SK-N-SH (cell line): ENCODE measurements at regions not wholly inside any gene's neighbourhood (a gene's known extent, or its start where the extent isn't known, plus 50 kb on each side); places are given as distances from the start of the nearest gene placed in this dataset.

Experiments
- FOXJ3 ChIP-seq: sonication (generic); formaldehyde crosslinking; IDR thresholded peaks from 2 replicates; pipeline ENCODE4 v1.5.1; 2020; ENCODE audit warnings: mild to moderate bottlenecking, missing genetic modification reagents
- TF ChIP-seq, protein P1 (sequence below): fragments of 200-600 bp; sonication (generic); IDR thresholded peaks from 2 replicates; pipeline ENCODE4 v1.6.1; 2017; ENCODE audit warnings: antibody characterized with exemption, mild to moderate bottlenecking, moderate library complexity

DNA sequence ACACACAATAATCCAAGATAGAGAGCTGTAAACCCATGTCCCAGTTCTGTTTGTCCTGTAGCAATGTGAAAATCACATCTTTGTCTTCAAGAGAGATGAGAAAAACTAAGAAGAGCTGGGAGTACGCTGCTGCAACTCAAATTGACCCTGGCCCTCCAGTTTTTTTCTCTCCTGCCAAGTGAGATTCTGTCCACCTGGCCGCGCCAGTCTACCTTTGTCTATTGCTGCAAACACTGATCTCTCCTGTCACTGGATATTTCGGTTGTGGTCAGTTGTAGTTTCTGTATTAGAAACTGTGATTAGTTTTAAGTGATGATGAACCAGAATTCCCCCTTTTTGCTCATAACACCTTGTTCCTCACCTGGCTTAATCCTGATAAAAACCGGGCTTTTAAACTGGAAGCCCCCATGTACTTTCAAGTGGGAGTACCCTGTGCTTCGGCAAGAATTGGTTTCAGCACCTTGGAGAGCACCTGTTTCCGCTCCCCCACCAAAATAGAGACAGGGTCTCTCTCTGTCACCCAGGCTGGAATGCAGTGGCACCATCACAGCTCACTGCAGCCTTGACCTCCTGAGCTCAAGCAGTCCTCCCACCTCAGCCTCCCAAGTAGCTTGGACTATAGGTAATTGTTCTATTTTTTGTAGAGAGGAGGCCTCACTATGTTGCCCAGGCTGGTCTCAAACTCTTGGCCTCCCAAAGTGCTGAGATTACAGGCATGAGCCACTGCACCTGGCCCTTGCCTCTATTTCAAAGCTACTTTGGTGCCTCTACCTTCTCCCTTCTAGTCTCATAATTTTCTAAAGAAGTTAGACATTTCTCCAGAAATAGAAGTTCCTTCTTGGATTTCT is 156.8 kb downstream of the PHETA1 start:
- TF ChIP-seq FOXJ3 (CRISPR knock-in tag) = no peak
- TF ChIP-seq, protein P1, sequence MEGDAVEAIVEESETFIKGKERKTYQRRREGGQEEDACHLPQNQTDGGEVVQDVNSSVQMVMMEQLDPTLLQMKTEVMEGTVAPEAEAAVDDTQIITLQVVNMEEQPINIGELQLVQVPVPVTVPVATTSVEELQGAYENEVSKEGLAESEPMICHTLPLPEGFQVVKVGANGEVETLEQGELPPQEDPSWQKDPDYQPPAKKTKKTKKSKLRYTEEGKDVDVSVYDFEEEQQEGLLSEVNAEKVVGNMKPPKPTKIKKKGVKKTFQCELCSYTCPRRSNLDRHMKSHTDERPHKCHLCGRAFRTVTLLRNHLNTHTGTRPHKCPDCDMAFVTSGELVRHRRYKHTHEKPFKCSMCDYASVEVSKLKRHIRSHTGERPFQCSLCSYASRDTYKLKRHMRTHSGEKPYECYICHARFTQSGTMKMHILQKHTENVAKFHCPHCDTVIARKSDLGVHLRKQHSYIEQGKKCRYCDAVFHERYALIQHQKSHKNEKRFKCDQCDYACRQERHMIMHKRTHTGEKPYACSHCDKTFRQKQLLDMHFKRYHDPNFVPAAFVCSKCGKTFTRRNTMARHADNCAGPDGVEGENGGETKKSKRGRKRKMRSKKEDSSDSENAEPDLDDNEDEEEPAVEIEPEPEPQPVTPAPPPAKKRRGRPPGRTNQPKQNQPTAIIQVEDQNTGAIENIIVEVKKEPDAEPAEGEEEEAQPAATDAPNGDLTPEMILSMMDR = no peak
